Cardiac fibroblast (primary cell): ENCODE measurements at regions not wholly inside any gene's neighbourhood (a gene's known extent, or its start where the extent isn't known, plus 50 kb on each side); places are given as distances from the start of the nearest gene placed in this dataset.

ENCODE experiments used
- DNase-seq, 2 donors: peaks; one replicate each; pipeline versions ENCODE4 v3.0.0 to v3.0.0-alpha.2; 2010; ENCODE audit warnings: low read depth in 2 of 2
- H3K4me3 ChIP-seq, 2 donors: replicated peaks in 1 of 2; 1 replicate in 1 of 2; 2 replicates in 1 of 2; pipeline ENCODE4 v1.5.1; 2011; ENCODE audit warnings: low read depth in 2 of 2, low read length in 2 of 2, mild to moderate bottlenecking in 2 of 2, moderate library complexity in 1 of 2
- TF ChIP-seq, protein P1 (sequence below): IDR thresholded peaks from one replicate; pipeline ENCODE4 v1.5.1; 2011; ENCODE audit warnings: low read depth, mild to moderate bottlenecking, low read length, inconsistent platforms

DNA sequence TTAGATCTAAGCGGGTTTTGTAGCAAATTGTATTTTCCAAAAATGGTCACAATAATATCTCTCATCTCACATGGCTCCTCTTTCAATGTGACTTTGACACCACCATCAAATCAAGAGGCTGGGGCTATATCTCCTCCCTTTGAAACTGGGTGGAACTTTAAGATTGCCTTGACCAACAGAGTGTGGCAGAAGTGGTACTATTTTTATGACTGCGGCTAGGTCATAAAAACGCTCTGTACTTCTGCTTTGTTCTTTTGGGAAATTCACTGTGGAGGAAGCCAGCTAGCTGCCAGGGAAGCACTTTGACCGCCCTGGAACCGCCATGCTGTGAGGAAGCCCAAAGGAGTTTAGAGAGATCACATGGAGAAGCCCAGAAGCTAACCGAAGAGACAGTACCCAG, 50.7 kb upstream of the ACOT11 start:
- no peak overlapping the region for H3K4me3 ChIP-seq
- DNase-seq: no peak
- TF ChIP-seq, protein P1, sequence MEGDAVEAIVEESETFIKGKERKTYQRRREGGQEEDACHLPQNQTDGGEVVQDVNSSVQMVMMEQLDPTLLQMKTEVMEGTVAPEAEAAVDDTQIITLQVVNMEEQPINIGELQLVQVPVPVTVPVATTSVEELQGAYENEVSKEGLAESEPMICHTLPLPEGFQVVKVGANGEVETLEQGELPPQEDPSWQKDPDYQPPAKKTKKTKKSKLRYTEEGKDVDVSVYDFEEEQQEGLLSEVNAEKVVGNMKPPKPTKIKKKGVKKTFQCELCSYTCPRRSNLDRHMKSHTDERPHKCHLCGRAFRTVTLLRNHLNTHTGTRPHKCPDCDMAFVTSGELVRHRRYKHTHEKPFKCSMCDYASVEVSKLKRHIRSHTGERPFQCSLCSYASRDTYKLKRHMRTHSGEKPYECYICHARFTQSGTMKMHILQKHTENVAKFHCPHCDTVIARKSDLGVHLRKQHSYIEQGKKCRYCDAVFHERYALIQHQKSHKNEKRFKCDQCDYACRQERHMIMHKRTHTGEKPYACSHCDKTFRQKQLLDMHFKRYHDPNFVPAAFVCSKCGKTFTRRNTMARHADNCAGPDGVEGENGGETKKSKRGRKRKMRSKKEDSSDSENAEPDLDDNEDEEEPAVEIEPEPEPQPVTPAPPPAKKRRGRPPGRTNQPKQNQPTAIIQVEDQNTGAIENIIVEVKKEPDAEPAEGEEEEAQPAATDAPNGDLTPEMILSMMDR: no peak

DNA sequence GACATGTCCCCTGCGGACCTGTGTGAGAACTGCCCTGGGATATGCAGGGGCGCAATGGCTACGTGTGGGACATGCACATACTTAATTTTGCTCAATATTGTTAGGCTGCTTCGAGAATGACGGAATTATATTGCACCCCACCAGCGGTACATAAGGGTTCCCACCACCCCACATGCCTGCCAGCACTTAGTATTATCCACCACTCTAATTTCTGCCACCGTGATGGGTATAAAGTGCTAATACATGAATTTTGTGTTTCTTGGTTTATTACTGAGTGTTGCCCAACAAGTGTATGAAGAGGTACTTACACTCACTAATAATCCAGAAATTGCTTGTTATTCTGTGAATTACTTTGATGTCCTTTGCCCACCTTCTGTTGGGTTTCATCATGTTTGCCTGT, 52.1 kb upstream of the ACOT11 start:
- TF ChIP-seq, protein P1: no peak
- no peak for DNase-seq
- no peak overlapping the region for H3K4me3 ChIP-seq

DNA sequence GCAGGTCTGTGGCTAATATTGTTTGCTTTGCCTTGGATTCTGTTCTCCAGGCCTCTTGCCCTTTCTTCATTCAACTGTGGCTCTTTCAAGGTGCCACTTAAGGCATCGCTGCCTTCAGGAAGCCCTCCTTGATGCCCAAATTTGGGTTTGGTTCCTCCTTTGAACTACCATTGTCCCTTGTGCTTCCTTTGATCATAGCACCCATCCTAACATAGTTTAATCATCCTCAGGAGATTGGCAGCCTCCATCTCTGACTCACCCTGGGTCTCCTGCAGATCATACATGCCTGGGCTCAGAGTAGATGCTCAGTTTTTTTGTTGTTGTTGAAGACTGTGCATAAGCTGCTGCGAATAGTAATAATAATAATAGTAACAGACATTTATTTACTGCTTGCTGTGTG, 54.4 kb upstream of the ACOT11 start:
- DNase-seq: peak in 1 of 2 donors; percentile 36
- H3K4me3 ChIP-seq: no peak overlapping the region
- TF ChIP-seq, protein P1: no peak

DNA sequence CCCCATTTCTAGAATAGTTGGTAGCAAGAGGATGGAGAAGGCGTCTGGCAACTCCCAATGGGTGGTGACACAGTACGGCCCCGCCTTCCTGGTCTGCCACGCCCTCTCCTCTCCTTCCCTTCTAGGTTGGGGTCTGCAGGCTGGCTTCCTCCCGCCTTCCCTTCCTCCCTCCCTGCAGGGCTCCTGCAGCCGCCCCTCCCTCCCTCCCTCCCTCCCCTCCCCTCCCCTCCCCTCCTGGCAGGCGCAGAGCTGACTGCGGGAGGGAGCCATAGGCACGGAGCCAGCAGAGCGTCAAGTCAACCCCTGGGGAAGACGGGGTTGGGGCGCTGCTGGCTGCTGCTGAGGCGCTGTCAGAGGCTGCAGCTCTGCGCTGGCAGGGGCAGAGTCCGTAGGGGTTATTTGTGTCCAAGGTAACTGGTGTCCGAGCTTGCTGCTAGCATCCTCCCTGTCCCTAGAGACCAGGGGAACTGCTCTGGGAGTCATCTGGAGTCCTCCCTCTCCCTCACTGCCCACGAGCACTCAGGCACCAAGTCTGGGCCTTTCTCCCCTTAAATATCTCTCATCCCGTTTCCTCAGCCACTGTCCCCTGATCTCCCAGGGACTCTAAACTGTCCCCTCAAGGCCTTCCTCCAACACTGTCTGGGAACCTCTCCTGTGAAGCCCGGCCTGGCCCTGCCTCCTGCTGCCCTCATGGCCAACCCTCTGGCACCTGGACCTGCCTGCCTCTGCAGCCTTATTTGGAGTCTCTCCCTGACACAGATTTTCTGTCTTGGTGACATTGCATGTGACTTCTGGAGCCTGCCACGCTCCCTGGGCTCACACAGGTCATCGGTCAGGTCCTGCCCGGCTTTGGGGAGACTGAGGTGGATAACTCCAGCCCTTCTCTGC, 57.4 kb upstream of the ACOT11 start:
- TF ChIP-seq, protein P1: no peak
- no peak overlapping the region for H3K4me3 ChIP-seq
- DNase-seq: no peak

DNA sequence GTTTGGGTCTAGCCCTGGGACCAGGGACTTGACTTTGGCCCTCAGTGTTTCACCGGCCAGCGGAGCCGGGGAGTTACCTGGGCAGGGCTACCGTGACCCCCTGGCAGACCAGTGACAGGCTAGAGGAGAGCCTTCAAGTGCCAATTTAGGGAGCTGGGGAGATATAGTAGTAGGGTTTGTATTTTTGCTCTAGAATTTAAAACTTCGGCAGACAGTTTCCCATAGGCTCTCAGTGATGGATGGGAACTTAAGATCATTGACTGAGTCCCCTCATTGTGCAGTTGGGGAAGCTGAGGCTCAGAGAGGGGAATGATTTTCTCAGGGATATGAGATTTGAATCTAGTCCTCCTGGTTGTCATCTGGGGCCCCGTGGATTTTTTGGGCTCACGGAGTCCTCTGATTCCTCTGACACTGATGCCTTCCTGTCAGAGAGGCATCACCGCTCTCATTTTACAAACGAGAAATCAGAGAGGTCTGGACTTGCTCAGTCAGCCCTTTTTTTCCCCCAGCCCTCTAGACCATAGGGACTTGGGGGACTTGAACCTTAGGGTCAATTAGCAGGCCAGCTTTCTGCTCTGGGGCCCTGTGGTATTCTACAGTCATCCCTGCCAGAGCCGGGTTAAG, 58.3 kb upstream of the ACOT11 start:
- DNase-seq: no peak
- H3K4me3 ChIP-seq: no peak overlapping the region
- TF ChIP-seq, protein P1: no peak

DNA sequence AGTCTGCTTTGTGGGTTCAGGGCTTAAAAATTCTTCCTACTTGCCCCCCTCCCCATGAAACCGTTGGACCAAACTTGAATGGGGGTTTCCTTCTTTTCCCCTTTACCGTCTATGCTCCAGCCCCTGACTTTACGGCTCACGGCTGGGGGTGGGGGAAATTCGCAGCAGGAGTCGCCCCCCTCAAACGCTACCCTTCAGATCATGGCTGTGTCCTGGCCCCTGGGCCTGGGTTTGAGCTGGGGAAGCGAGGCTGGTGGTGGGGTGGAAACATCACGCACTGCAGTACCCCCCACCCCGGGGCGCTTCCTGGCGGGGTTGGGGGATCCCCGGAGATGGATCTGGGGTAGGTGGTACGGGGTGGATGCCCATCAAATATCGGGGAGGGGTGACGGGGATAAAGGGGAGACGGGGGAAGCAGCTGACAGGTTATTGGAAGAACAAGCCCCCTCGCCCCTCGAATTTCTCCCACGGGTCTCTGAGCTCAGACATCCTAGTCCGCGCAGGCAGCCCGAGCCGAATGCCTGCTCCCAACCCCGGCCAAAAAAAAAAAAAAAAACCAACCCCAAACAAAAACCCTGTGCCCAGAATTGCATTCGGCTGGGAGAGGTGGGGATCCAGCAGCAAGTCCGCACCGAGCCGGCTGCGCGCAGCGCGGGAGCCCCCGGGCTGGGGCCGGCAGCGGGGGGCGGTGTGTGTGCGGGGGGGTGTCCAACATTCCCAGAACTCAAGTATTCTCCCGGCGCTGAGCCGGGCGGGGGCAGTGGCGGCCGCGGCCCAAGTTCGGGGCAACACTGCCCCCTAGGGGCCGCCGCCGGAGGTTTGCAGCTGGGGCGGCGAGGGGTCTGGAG, 59.0 kb upstream of the ACOT11 start:
- TF ChIP-seq, protein P1: peak; percentile 66

More for the DNA sequence above, 59.0 kb upstream of the ACOT11 start:
- peak; percentile 67 to 86 for DNase-seq
- H3K4me3 ChIP-seq: peak overlapping the region; percentile 49 to 54
